Nephron (organoid): ENCODE measurements at regions not wholly inside any gene's neighbourhood (a gene's known extent, or its start where the extent isn't known, plus 50 kb on each side); places are given as distances from the start of the nearest gene placed in this dataset.

Experiments used
- H3K27ac Mint-ChIP-seq, 3 experiments: 2 replicates each; pipeline ENCODE4 v1.8.0; 2020; ENCODE audit warnings: mixed read lengths in 3 of 3, mild to moderate bottlenecking in 2 of 3, moderate library complexity in 1 of 3
- H3K27me3 Mint-ChIP-seq: 2 replicates; pipeline ENCODE4 v1.8.0; 2021; ENCODE audit warnings: low read depth, mild to moderate bottlenecking, moderate library complexity, mixed read lengths
- H3K36me3 Mint-ChIP-seq: 2 replicates; pipeline ENCODE4 v1.8.0; 2020; ENCODE audit warnings: low read depth, mixed read lengths
- H3K4me1 Mint-ChIP-seq: 2 replicates; pipeline ENCODE4 v1.8.0; 2020; ENCODE audit warnings: mixed read lengths
- H3K4me3 Mint-ChIP-seq, 3 experiments: 2 replicates each; pipeline ENCODE4 v1.8.0; 2020; ENCODE audit warnings: mild to moderate bottlenecking in 3 of 3, mixed read lengths in 3 of 3, moderate library complexity in 2 of 3
- H3K9me3 Mint-ChIP-seq: 2 replicates; pipeline ENCODE4 v1.8.0; 2020; ENCODE audit warnings: mixed read lengths
- TF ChIP-seq, protein P1 (sequence below), 3 experiments: fragments of 200-600 bp; sonication (generic); IDR thresholded peaks; one replicate each; pipeline ENCODE4 v1.5.0; 2021; ENCODE audit warnings: antibody characterized with exemption in 3 of 3; ENCODE audit not compliant: unreplicated experiment in 3 of 3

DNA sequence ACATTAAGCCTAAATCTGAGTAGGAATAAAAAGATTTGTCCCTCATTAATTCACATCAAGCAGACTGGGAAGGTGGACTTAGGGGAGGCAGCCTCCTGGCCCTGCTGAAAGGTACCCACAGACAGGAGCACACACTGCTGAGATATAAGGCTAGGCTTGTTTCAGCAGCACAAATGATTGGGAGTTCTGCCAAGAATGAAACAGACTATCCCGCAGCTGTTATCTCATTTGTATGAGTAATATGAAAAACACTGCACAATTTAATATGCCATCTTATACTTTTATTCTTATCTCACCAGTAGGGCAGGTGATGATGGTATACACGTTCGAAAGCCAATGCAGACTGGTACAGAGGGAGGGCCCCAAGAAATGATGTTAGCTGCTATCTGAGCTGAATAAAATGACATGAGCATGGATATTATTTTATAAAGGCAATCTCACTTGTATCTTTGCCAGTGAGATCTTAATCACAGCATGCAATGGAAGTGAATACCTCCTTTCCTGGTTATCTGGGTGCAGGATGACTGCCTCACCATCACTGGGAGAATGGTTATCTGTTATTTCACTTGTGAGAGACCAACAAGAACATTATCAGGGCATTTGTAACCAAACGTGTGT, 258.7 kb upstream of the PPP2R3A start:
- Mint-ChIP-seq H3K4me1 (peaks cover 9% of the 10 kb centered on the region), H3K4me3 (no peak overlapping the region), H3K27me3 (no peaks in the 10 kb centered on the region), H3K27ac (peak overlapping the region in 1 of 3 experiments; percentile 23), H3K36me3 (no peaks in the 10 kb centered on the region), H3K9me3 (no peaks in the 10 kb centered on the region)
- TF ChIP-seq, protein P1, sequence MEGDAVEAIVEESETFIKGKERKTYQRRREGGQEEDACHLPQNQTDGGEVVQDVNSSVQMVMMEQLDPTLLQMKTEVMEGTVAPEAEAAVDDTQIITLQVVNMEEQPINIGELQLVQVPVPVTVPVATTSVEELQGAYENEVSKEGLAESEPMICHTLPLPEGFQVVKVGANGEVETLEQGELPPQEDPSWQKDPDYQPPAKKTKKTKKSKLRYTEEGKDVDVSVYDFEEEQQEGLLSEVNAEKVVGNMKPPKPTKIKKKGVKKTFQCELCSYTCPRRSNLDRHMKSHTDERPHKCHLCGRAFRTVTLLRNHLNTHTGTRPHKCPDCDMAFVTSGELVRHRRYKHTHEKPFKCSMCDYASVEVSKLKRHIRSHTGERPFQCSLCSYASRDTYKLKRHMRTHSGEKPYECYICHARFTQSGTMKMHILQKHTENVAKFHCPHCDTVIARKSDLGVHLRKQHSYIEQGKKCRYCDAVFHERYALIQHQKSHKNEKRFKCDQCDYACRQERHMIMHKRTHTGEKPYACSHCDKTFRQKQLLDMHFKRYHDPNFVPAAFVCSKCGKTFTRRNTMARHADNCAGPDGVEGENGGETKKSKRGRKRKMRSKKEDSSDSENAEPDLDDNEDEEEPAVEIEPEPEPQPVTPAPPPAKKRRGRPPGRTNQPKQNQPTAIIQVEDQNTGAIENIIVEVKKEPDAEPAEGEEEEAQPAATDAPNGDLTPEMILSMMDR (IDR thresholded peaks at IDR 0.05; ENCODE audit: unreplicated experiment in 3 of 3): no peak

DNA sequence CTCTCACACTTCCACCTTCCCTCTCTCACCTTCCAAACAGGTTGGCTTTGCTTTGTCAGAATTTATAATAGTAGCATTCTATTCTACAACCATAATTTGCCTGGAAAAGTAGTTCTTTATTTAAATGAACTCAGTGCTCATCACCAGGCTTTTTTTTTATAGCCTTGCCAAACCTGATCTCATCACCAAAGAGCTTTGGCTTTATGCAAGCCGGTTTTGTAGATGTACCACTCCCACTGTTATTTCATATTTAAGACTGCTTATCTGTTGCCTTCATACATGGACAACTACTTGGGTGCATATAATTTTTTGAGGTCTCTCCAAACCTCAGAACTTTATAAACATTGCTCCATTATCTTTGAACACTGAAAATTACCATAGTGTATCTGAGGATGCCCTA, 246.1 kb upstream of the PPP2R3A start:
- H3K9me3 Mint-ChIP-seq: peaks cover under 1% of the 10 kb centered on the region
- no peak overlapping the region for H3K4me3 Mint-ChIP-seq
- no peaks in the 10 kb centered on the region for H3K36me3 Mint-ChIP-seq
- no peak overlapping the region for H3K27ac Mint-ChIP-seq
- H3K27me3 Mint-ChIP-seq: no peaks in the 10 kb centered on the region
- TF ChIP-seq, protein P1 (IDR thresholded peaks at IDR 0.05; ENCODE audit: unreplicated experiment in 3 of 3): no peak
- no peaks in the 10 kb centered on the region for H3K4me1 Mint-ChIP-seq

DNA sequence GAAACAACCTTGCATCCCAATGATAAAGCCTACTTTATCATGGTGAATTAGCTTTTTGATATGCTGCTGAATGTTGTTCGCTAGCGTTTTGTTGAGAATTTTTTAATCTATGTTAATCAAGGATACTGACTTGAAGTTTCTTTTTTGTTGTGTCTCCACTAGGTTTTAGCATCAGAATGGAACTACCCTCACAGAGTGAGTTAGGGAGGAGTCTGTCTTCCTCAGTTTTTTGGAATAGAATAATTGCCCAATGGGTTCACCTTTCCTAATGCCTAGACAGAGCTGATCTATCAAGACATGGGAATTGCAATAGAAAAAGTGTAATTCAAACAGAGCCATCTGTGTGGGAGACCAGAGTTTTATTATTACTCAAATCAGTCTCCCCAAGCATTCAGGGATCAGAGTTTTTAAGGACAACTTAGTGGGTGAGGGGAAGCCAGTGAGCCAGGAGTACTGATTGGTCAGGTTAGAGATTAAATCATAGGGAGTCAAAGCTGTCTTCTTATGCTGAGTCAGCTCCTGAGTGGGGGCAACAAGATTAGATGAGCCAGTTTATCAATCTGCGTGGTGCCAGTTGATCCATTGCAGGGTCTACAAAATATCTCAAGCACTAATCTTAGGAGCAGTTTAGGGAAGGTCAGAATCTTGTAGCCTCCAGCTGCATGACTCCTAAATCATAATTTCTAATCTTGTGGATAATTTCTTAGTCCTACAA, 237.4 kb upstream of the PPP2R3A start:
- Mint-ChIP-seq H3K9me3 (peaks cover 33% of the 10 kb centered on the region), H3K27ac (no peak overlapping the region), H3K27me3 (no peaks in the 10 kb centered on the region), H3K4me1 (no peaks in the 10 kb centered on the region), H3K4me3 (no peak overlapping the region), H3K36me3 (no peaks in the 10 kb centered on the region)
- TF ChIP-seq, protein P1 (IDR thresholded peaks at IDR 0.05; ENCODE audit: unreplicated experiment in 3 of 3): no peak

DNA sequence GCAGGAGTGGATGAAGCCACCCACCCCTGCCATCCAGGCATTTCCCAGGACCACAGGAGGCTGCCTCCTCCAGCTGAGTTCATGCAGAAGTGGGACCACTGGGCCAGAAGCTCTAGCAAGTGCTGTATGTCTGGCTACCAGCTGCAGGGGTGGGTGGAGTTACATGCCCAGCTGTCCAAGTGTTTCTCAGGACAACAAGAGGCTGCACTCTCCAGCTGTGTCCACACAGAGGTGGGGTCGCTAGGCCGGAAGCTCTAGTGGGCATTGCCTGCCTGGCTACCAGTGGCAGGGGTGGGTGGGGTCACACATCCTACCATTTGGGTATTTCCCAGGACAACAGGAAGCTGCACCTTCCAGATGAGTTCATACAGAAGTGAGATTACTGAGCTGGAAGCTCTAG, 234.0 kb upstream of the PPP2R3A start:
- Mint-ChIP-seq H3K36me3 (no peaks in the 10 kb centered on the region), H3K27me3 (no peaks in the 10 kb centered on the region), H3K27ac (no peak overlapping the region), H3K9me3 (peaks cover 42% of the 10 kb centered on the region), H3K4me3 (no peak overlapping the region), H3K4me1 (no peaks in the 10 kb centered on the region)
- TF ChIP-seq, protein P1 (IDR thresholded peaks at IDR 0.05; ENCODE audit: unreplicated experiment in 3 of 3): no peak

DNA sequence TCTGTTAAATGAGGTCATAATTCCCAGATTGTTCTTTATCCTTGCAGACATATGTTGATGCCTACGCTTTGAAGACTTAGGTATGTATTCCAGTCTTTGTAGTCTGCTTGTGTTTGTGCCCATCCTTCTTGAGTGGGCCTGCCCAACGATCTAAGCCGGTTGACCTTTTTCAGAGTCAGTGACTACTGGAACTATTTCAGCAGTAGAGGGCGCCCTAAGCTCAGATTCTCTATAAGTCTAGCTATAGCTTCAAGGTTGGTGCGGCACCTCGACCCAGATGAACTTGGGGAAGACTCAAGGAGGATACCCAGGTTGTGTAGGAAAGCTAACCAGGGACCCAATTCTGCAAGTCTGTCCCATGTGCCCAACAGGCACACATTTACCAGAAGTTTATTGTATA, 228.8 kb upstream of the PPP2R3A start:
- no peaks in the 10 kb centered on the region for H3K27me3 Mint-ChIP-seq
- no peaks in the 10 kb centered on the region for H3K4me1 Mint-ChIP-seq
- H3K4me3 Mint-ChIP-seq: no peak overlapping the region
- TF ChIP-seq, protein P1 (IDR thresholded peaks at IDR 0.05; ENCODE audit: unreplicated experiment in 3 of 3): no peak
- H3K27ac Mint-ChIP-seq: no peak overlapping the region
- no peaks in the 10 kb centered on the region for H3K36me3 Mint-ChIP-seq
- H3K9me3 Mint-ChIP-seq: peaks cover 29% of the 10 kb centered on the region

DNA sequence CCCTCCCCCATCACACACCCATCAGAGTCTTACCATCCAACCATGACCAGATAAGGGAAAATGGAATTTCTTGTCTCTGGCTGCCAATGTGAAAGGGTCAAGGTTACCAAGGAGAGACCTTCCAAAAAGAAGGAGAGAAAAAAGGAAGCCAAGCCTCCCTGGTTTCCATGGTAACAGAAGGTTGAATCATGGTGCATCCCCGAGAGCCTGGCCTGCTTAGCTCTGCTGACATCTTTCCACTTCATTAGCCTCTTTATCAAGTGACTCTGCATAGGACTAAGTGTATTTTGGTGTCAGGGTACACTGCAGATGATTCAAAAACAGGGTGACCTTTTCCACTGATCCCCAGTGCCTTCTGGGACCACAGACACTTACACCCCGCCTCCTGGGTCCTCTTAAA, 225.7 kb upstream of the PPP2R3A start:
- no peaks in the 10 kb centered on the region for H3K4me1 Mint-ChIP-seq
- peaks cover 19% of the 10 kb centered on the region for H3K9me3 Mint-ChIP-seq
- no peak overlapping the region for H3K27ac Mint-ChIP-seq

More for the DNA sequence above, 225.7 kb upstream of the PPP2R3A start:
- TF ChIP-seq, protein P1 (IDR thresholded peaks at IDR 0.05; ENCODE audit: unreplicated experiment in 3 of 3): no peak
- no peaks in the 10 kb centered on the region for H3K27me3 Mint-ChIP-seq
- no peaks in the 10 kb centered on the region for H3K36me3 Mint-ChIP-seq
- no peak overlapping the region for H3K4me3 Mint-ChIP-seq
